ENCODE measurements at regions not wholly inside any gene's neighbourhood (a gene's known extent, or its start where the extent isn't known, plus 50 kb on each side); places are given as distances from the start of the nearest gene placed in this dataset.
"Not testable (repeated sequence)": the region's sequence is repeated elsewhere in the genome, so short reads cannot be mapped to it uniquely, and the experiment has no call there.

DNA sequence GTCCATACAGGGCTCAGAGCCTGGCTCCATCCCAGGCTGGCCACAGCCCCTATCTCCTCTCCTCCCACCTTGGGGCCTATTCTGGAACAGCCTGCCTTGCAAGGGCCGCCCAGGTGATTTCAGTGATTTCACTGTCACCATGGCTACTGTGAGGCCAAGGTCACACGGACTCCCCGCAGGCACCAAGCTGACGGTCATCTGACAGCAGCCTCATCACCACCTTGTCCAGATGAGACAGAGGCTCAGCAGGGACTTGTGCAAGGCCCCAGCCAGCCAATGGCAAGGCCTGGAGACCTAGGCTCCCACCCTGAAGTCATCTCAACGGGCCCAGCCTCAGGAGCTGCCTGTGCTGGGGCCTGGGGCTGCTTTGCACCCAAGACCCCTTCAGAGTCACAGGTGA lies 3953.8 kb upstream of the TPTE start:
- H3K9me3 Mint-ChIP-seq, H3K27ac Mint-ChIP-seq, H3K4me1 Mint-ChIP-seq, H3K4me3 Mint-ChIP-seq, H3K27me3 Mint-ChIP-seq, H3K36me3 Mint-ChIP-seq: not testable (repeated sequence)

DNA sequence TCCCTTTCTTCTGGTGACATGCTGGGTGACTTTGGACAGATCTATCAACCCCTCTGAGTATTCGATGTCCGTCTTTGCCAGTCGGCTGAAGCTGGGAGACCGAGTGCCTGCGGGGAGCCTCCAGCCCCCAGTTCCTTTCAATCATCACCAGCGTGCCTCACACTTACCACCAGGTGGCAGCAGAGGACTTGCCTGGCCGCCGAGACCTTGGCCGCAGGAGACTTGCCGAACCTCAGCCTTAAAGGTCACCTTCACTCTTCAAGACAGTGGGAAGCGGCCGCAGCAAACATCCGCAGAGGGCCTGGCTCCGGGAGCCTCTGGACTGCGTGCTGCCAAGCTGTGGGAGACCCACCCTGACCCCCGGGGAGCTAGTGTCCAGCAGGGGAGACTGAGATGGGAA lies 3952.2 kb upstream of the TPTE start:
- H3K9me3 Mint-ChIP-seq: not testable (repeated sequence)

GRCh38 chr21:6569587-6570392 lies 3951.6 kb upstream of the TPTE start:
- H3K27me3 Mint-ChIP-seq, H3K27ac Mint-ChIP-seq: not testable (repeated sequence)

More for the DNA sequence above, 3952.2 kb upstream of the TPTE start:
- H3K4me1 Mint-ChIP-seq, H3K4me3 Mint-ChIP-seq, H3K27me3 Mint-ChIP-seq, H3K27ac Mint-ChIP-seq, H3K36me3 Mint-ChIP-seq: not testable (repeated sequence)

GRCh38 chr21:6570700-6571368 lies 3950.5 kb upstream of the TPTE start:
- not testable (repeated sequence) for H3K9me3 Mint-ChIP-seq, H3K27ac Mint-ChIP-seq, H3K27me3 Mint-ChIP-seq, H3K4me1 Mint-ChIP-seq, H3K36me3 Mint-ChIP-seq, H3K4me3 Mint-ChIP-seq

More at GRCh38 chr21:6569587-6570392, 3951.6 kb upstream of the TPTE start:
- H3K9me3 Mint-ChIP-seq, H3K4me1 Mint-ChIP-seq, H3K36me3 Mint-ChIP-seq, H3K4me3 Mint-ChIP-seq: not testable (repeated sequence)

DNA sequence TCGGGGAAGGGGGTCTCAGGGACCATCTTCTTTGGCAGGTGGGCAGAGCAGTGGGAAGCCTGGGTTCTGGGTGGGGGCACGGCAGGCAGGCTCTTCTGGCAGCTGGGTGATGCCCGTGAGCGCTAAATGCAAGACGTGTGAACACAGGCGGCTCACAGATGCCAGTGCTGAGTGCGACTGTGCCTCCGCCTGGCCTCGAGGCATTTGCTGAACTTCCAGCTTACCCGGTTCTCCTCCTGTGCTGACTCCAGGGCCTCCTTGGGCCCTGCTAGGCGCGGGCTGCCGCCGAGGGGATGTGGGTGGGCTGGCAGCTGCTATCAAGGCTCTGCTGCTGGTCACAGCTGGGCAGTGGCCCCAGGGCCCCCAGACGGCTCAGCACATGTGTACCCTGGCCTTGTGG lies 3947.8 kb upstream of the TPTE start:
- not testable (repeated sequence) for H3K4me1 Mint-ChIP-seq, H3K27ac Mint-ChIP-seq, H3K4me3 Mint-ChIP-seq, H3K27me3 Mint-ChIP-seq, H3K9me3 Mint-ChIP-seq, H3K36me3 Mint-ChIP-seq

GRCh38 chr21:6579801-6580200 lies 3941.6 kb upstream of the TPTE start:
- H3K4me1 Mint-ChIP-seq, H3K4me3 Mint-ChIP-seq, H3K27me3 Mint-ChIP-seq, H3K27ac Mint-ChIP-seq, H3K9me3 Mint-ChIP-seq, H3K36me3 Mint-ChIP-seq: not testable (repeated sequence)
